HEK293 (cell line): ENCODE measurements at regions not wholly inside any gene's neighbourhood (a gene's known extent, or its start where the extent isn't known, plus 50 kb on each side); places are given as distances from the start of the nearest gene placed in this dataset.

Experiments used
- CTCF ChIA-PET: fragments of 350-600 bp; formaldehyde crosslinking; extraction: SDS; loops from one replicate; lab custom pipeline; 2021; ENCODE audit warnings: antibody characterized with exemption; lab: Yijun Ruan, JAX
- POLR2A ChIA-PET: fragments of 300-600 bp; formaldehyde crosslinking; extraction: SDS; loops from one replicate; lab custom pipeline; 2020; ENCODE audit warnings: antibody characterized with exemption, inconsistent platforms; lab: Yijun Ruan, JAX
- H3K27ac ChIP-seq: fragments of 200-500 bp; sonication (Bioruptor generic); 2 replicates; pipeline ENCODE4 v1.5.1; 2014; ENCODE audit warnings: low read depth, low read length, control low read depth, inconsistent platforms; ENCODE audit errors: extremely low read depth
- H3K36me3 ChIP-seq, 2 experiments: fragments of 200-500 bp in 1 of 2; sonication (Bioruptor generic) in 1 of 2; 1 replicate in 1 of 2; 2 replicates in 1 of 2; pipeline ENCODE4 v1.5.1; 2014 to 2017; ENCODE audit warnings: inconsistent platforms in 2 of 2, low read length in 2 of 2; ENCODE audit not compliant: control insufficient read depth in 2 of 2, insufficient read depth in 1 of 2
- H3K4me1 ChIP-seq: fragments of 200-500 bp; sonication (Bioruptor generic); 2 replicates; pipeline ENCODE4 v1.5.1; 2014; ENCODE audit warnings: mild to moderate bottlenecking, low read length, inconsistent platforms; ENCODE audit not compliant: control insufficient read depth, insufficient read depth
- H3K4me3 ChIP-seq: 2 replicates; pipeline ENCODE4 v1.5.1; 2011; ENCODE audit warnings: low read depth, mild to moderate bottlenecking, control low read depth, low read length, moderate library complexity
- H3K9me3 ChIP-seq: fragments of 200-500 bp; sonication (Bioruptor generic); 2 replicates; pipeline ENCODE4 v1.5.1; 2014; ENCODE audit warnings: low read depth, low read length, inconsistent platforms; ENCODE audit not compliant: control insufficient read depth, insufficient read depth
- ATF2 ChIP-seq: fragments of 450-650 bp; formaldehyde crosslinking; IDR thresholded peaks from 2 replicates; pipeline ENCODE4 v1.5.1; 2016; ENCODE audit warnings: missing biosample characterization, missing genetic modification characterization, low read depth
- FEZF1 ChIP-seq: fragments of 450-650 bp; formaldehyde crosslinking; IDR thresholded peaks from 2 replicates; pipeline ENCODE4 v1.5.1; 2016; ENCODE audit warnings: missing biosample characterization, missing genetic modification characterization
- HIC1 ChIP-seq: fragments of 450-650 bp; formaldehyde crosslinking; IDR thresholded peaks from 2 replicates; pipeline ENCODE4 v1.5.1; 2016; ENCODE audit warnings: missing biosample characterization, missing genetic modification characterization
- HOXA7 ChIP-seq: sonication (generic); formaldehyde crosslinking; IDR thresholded peaks from 2 replicates; pipeline ENCODE4 v1.8.1; 2022; ENCODE audit warnings: missing genetic modification reagents, borderline replicate concordance
- IKZF3 ChIP-seq: fragments of 450-650 bp; IDR thresholded peaks from 2 replicates; pipeline ENCODE4 v1.5.0; 2018; ENCODE audit warnings: missing biosample characterization, mild to moderate bottlenecking, missing genetic modification characterization, moderate library complexity
- OVOL3 ChIP-seq: fragments of 450-650 bp; formaldehyde crosslinking; IDR thresholded peaks from 2 replicates; pipeline ENCODE4 v1.5.1; 2016; ENCODE audit warnings: missing biosample characterization, missing genetic modification characterization
- SCRT2 ChIP-seq: fragments of 450-650 bp; formaldehyde crosslinking; IDR thresholded peaks from 2 replicates; pipeline ENCODE4 v1.5.1; 2016; ENCODE audit warnings: missing biosample characterization, missing genetic modification characterization
- SP3 ChIP-seq: fragments of 450-650 bp; formaldehyde crosslinking; IDR thresholded peaks from 2 replicates; pipeline ENCODE4 v1.5.1; 2016; ENCODE audit warnings: missing biosample characterization, missing genetic modification characterization
- ZFP3 ChIP-seq: fragments of 450-650 bp; formaldehyde crosslinking; IDR thresholded peaks from 2 replicates; pipeline ENCODE4 v1.5.1; 2016; ENCODE audit warnings: low read depth, missing biosample characterization, missing genetic modification characterization
- ZIC2 ChIP-seq: fragments of 450-650 bp; formaldehyde crosslinking; IDR thresholded peaks from 2 replicates; pipeline ENCODE4 v1.5.1; 2016; ENCODE audit warnings: missing biosample characterization, missing genetic modification characterization
- ZNF121 ChIP-seq: fragments of 450-650 bp; formaldehyde crosslinking; IDR thresholded peaks from 2 replicates; pipeline ENCODE4 v1.5.1; 2016; ENCODE audit warnings: missing biosample characterization, missing genetic modification characterization
- ZNF138 ChIP-seq: fragments of 450-650 bp; formaldehyde crosslinking; IDR thresholded peaks from 2 replicates; pipeline ENCODE4 v1.5.1; 2016; ENCODE audit warnings: missing biosample characterization, missing genetic modification characterization, borderline replicate concordance
- ZNF175 ChIP-seq: fragments of 450-650 bp; formaldehyde crosslinking; IDR thresholded peaks from 2 replicates; pipeline ENCODE4 v1.5.1; 2016; ENCODE audit warnings: missing biosample characterization, missing genetic modification characterization
- ZNF202 ChIP-seq: fragments of 450-650 bp; formaldehyde crosslinking; IDR thresholded peaks from 2 replicates; pipeline ENCODE4 v1.5.1; 2016; ENCODE audit warnings: missing biosample characterization, missing genetic modification characterization, borderline replicate concordance
- ZNF266 ChIP-seq: fragments of 450-650 bp; formaldehyde crosslinking; IDR thresholded peaks from 2 replicates; pipeline ENCODE4 v1.5.1; 2016; ENCODE audit warnings: missing biosample characterization, missing genetic modification characterization, low read depth
- ZNF423 ChIP-seq: fragments of 450-650 bp; formaldehyde crosslinking; IDR thresholded peaks from 2 replicates; pipeline ENCODE4 v1.5.1; 2016; ENCODE audit warnings: missing biosample characterization, missing genetic modification characterization
- ZNF426 ChIP-seq: fragments of 450-650 bp; formaldehyde crosslinking; IDR thresholded peaks from 2 replicates; pipeline ENCODE4 v1.5.1; 2017; ENCODE audit warnings: missing biosample characterization, missing genetic modification characterization, mild to moderate bottlenecking, inconsistent platforms, moderate library complexity
- ZNF513 ChIP-seq: fragments of 450-650 bp; IDR thresholded peaks from 2 replicates; pipeline ENCODE4 v1.5.1; 2018; ENCODE audit warnings: missing biosample characterization, missing genetic modification characterization
- ZNF561 ChIP-seq: fragments of 450-650 bp; IDR thresholded peaks from 2 replicates; pipeline ENCODE4 v1.5.1; 2018; ENCODE audit warnings: missing biosample characterization, missing genetic modification characterization, borderline replicate concordance
- ZNF596 ChIP-seq: fragments of 450-650 bp; IDR thresholded peaks from 2 replicates; pipeline ENCODE4 v1.5.0; 2018; ENCODE audit warnings: missing biosample characterization, mild to moderate bottlenecking, missing genetic modification characterization, moderate library complexity
- ZNF600 ChIP-seq: fragments of 450-650 bp; formaldehyde crosslinking; IDR thresholded peaks from 2 replicates; pipeline ENCODE4 v1.5.1; 2016; ENCODE audit warnings: missing biosample characterization, missing genetic modification characterization
- ZNF624 ChIP-seq: fragments of 450-650 bp; formaldehyde crosslinking; IDR thresholded peaks from 2 replicates; pipeline ENCODE4 v1.5.1; 2017; ENCODE audit warnings: missing biosample characterization, missing genetic modification characterization
- ZNF626 ChIP-seq: fragments of 450-650 bp; sonication (Bioruptor Pico); formaldehyde crosslinking; IDR thresholded peaks from 2 replicates; pipeline ENCODE4 v1.5.1; 2018; ENCODE audit warnings: missing biosample characterization, missing genetic modification characterization, inconsistent platforms
- ZNF785 ChIP-seq: fragments of 450-650 bp; formaldehyde crosslinking; IDR thresholded peaks from 2 replicates; pipeline ENCODE4 v1.5.1; 2016; ENCODE audit warnings: missing biosample characterization, missing genetic modification characterization
- ZSCAN4 ChIP-seq: fragments of 450-650 bp; formaldehyde crosslinking; IDR thresholded peaks from 2 replicates; pipeline ENCODE4 v1.5.1; 2017; ENCODE audit warnings: missing biosample characterization, missing genetic modification characterization

GRCh38 chr6:156061465-156061864 is 605.8 kb upstream of the NOX3 start:
- CTCF ChIA-PET, result interaction anchor here (0.7 to 0.8 kb wide), 2 partner anchors 27 to 1133 kb away, joined by 3 to 4 read pairs; no protein-coding TSS in a partner anchor
- Histone ChIP-seq H3K27ac (no peak overlapping the region), H3K9me3 (no peaks in the 10 kb centered on the region), H3K4me1 (no peaks in the 10 kb centered on the region), H3K4me3 (no peak overlapping the region), H3K36me3 (no peaks in the 10 kb centered on the region)
- POLR2A ChIA-PET, result no interaction called here
- TF ChIP-seq ZNF266 (tag by site-specific recombination) (no peak), IKZF3 (no peak), ATF2 (tag by site-specific recombination) (no peak), ZNF596 (tag by site-specific recombination) (no peak), ZNF121 (tag by site-specific recombination) (no peak), ZNF426 (tag by site-specific recombination) (no peak), ZFP3 (tag by site-specific recombination) (no peak), ZIC2 (tag by site-specific recombination) (no peak), ZNF423 (tag by site-specific recombination) (no peak), SP3 (tag by site-specific recombination) (no peak), HIC1 (tag by site-specific recombination) (no peak), ZNF202 (tag by site-specific recombination) (no peak), ZNF624 (tag by site-specific recombination) (no peak), ZNF626 (tag by site-specific recombination) (no peak), ZNF175 (no peak), HOXA7 (CRISPR knock-in tag) (no peak), ZNF513 (tag by site-specific recombination) (no peak), ZNF600 (tag by site-specific recombination) (no peak)
- TF ChIP-seq, all 188 proteins: peak for 0

DNA sequence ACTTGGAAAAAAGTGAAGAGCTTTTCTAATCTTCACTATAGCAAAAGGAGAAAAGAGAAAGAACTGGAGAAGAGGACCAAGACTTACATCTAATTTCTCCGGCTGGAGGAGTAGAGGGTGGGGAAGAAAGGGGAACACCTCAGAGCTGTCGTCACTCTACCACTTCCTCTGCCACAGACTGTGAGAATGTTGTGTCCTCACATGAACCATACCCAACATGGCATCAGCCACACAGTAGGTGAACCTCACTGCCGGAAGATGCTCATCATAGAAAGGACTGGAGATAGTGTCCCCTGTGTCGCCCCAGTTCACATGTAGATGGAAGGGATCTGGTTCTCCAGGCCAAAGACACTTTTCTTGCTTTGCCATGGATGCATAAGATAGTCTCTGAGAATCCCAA is 604.4 kb upstream of the NOX3 start:
- ChIA-PET CTCF (no interaction called here), POLR2A (no interaction called here)
- no peak overlapping the region for H3K4me3 ChIP-seq
- no peaks in the 10 kb centered on the region for H3K4me1 ChIP-seq
- no peak overlapping the region for H3K27ac ChIP-seq
- H3K36me3 ChIP-seq, result no peaks in the 10 kb centered on the region
- no peak for TF ChIP-seq ZNF785
- no peak for TF ChIP-seq SCRT2 (tag by site-specific recombination)
- no peak for TF ChIP-seq OVOL3 (tag by site-specific recombination)
- TF ChIP-seq FEZF1 (tag by site-specific recombination), result no peak
- no peak for TF ChIP-seq ZNF561 (tag by site-specific recombination)
- TF ChIP-seq ZNF626 (tag by site-specific recombination), result no peak
- TF ChIP-seq ZNF138, result no peak
- no peak for TF ChIP-seq ZSCAN4 (tag by site-specific recombination)
- no peaks in the 10 kb centered on the region for H3K9me3 ChIP-seq
